Stimulated activated CD8-positive, alpha-beta memory T cell treated with anti-CD3 and anti-CD28 coated beads, Interleukin-4, amount 100 ng/mL, for 4 hours (primary cell): ENCODE measurements at regions not wholly inside any gene's neighbourhood (a gene's known extent, or its start where the extent isn't known, plus 50 kb on each side); places are given as distances from the start of the nearest gene placed in this dataset.

Experiments
- DNase-seq, 2 donors: peaks; one replicate each; pipeline ENCODE4 v3.0.0-alpha.2; 2020; ENCODE audit warnings: low read depth in 2 of 2, low spot score in 1 of 2

- no peak for DNase-seq
Observed at GRCh38 chr4:57632564-57632963, 522.4 kb upstream of the IGFBP7 start.

DNA sequence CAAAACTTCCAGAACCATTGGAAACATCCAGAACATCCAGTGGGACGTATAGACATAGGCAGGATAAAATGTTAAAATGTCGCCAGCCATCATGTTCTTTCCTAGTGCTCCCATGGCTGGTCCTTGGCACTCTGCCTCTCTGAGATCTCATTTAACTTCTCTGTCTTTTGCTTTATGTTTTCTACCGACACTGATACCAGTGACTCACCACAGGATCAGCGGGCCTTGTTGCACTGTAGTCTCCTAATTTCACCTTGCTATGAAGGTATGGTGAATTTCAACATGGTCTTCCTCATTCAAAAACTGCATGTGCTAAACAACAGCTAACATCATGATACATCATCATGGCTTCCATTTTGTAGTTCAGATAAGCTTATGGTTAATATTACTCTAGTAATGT is 521.0 kb upstream of the IGFBP7 start:
- DNase-seq, result no peak

GRCh38 chr4:57628004-57628403 is 517.8 kb upstream of the IGFBP7 start:
- no peak for DNase-seq

DNA sequence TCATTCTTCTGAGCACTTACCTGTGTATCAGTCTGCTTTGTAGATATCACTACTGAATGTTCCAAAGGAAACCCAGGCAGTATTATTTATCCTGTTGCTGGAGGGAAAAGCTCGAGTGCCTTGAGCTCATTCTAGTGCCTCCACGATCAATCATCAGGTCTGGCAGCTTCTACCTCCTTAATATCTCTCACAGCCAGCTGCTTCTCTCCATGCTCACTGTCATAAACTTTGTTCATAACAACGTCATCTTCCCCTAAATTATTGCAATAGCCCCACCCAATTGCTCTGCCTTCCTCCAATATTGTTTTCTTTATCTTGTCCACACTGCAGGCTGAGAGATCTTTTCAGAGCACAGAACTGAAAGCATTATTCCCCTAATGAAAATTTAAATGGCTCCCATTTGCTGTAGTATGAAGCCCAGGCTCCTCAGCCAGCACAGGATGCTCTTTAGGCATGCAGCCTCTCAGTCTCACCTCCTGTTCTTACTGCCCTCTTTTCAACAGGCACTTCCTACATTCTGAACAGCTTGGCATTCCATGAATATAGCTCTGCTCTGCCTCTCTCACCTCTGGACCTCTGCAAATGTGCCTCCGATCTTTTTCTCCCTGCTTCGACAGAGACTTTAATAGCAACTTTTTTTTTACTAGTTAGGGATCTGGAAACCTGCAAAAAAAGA is 504.2 kb upstream of the IGFBP7 start:
- no peak for DNase-seq

GRCh38 chr4:57612279-57612678 is 502.1 kb upstream of the IGFBP7 start:
- no peak for DNase-seq

GRCh38 chr4:57607566-57608180 is 497.5 kb upstream of the IGFBP7 start:
- DNase-seq, result no peak

GRCh38 chr4:57605376-57605775 is 495.2 kb upstream of the IGFBP7 start:
- DNase-seq, result no peak

GRCh38 chr4:57602141-57602540 is 492.0 kb upstream of the IGFBP7 start:
- no peak for DNase-seq

DNA sequence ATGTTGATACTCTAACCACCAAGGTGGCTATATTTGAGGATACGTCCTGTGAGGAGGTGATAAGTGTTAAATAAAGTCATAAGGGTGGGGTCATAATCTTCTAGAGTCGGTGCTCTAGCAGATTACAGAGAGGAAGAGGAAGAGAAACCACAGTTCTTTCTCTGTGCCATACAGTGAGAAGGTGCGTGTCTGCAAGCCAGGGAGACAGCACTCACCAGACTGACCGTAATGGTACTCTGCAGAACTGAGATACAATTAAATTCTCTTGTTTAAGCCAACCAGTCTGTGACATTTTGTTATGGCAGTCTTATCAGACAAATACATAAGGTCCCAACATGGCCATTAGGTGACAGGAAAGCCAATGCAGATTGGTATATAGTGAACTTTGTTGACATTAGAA is 480.9 kb upstream of the IGFBP7 start:
- no peak for DNase-seq

GRCh38 chr4:57588557-57588956 is 478.4 kb upstream of the IGFBP7 start:
- no peak for DNase-seq

DNA sequence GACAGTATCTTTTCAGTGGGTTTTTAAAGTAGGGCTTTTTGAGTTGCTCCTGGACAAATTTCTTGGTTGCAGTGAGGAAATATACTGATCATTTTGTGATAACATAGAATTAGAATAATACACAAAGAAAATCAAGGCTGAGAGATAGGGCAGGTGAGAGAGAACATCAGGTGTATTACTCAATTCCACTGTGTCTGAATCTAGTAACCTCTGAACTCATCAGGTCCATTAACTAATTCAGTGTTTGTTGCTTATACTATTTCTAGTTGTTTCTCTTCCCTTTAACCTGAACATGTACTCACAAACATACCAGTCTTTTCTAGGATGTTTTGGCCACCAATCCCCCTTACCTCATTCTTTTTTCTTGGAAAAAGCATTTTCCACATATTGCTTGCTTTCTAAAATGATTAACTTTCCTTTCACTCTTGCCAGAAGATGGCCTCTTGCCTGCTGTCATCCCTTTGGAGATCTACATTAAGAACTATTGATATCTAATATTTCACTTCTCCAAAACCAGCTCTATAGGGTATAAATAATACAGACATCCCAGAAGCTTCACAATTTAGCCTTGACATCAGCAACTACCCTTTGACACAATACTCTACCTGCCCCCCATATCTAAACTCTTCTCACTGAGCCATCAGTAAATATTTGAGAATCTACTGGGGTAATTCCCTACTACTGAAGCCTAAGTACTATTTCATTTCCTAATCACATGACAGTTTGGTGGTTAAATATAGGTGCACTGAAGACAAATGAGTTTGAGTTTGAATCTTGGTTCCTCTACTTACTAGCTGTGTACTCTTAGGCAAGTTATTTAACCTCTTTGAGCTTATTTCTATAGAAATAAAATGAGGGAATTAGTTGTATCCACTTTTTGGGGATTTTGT is 470.8 kb upstream of the IGFBP7 start:
- no peak for DNase-seq

DNA sequence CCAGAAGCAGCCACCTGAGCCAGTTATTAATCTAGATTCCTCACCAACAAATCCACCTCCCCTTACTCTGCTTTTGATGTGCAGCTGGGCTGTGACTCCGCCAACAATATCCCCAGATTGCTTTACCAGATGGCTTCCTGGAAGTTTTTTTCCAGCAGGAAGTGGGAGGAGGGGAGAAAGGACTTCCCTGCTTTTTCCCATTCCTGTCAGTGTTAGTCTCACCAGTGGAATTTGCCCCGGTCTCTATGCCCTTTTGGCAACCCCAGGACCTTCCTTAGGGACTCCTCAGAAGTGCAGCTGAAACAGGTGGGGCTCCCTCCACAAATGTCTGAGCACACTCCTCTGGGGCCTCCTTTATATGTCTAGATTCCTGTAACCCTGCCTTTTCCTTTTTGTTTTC is 465.2 kb upstream of the IGFBP7 start:
- no peak for DNase-seq

DNA sequence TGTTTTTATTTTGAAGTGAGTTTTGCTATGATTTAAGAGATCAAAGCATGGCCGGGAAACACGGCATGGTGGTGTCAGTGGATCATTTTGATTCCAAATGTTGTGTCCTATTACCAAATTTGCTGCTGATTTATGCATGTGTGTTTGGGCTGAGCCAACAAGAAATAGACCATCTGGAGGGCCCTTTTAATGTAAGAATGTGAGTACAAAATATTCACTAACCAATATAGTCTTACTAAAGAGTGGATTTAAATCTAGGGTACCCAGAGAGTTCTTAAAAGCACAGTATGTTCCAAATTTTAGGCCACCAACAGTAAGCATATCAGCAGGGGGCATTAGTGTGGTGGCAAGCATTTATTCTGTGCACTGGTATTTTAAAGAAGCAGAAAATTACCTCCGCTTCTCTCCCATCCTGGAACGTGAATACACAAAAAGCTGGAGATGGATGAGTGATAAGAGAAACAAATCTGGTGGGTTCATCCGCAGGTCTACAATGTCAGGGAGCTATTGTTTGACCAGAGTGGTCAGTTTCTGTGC is 444.4 kb upstream of the IGFBP7 start:
- no peak for DNase-seq

DNA sequence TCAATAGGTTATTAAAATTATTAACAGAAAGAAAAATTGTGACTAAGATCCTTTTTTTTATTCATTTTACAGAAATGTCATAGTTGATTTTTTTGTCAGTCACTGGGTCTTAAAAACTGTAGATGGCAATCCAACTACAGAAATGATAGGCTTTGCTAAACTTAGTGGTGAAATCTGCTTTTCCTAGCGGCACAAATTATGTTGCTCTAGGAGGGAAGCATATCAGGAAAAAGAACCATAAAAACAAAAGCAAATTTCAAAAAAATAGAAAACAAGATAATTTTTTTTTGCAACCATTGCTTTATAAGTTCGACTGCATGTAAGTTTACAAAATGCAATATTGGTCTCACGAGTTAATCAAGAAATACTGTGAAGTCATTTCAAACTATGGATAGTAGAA is 443.5 kb upstream of the IGFBP7 start:
- no peak for DNase-seq

- DNase-seq, result no peak
Observed at GRCh38 chr4:57550198-57550597, 440.0 kb upstream of the IGFBP7 start.

- DNase-seq, result no peak
Observed at GRCh38 chr4:57548856-57549255, 438.7 kb upstream of the IGFBP7 start.

DNA sequence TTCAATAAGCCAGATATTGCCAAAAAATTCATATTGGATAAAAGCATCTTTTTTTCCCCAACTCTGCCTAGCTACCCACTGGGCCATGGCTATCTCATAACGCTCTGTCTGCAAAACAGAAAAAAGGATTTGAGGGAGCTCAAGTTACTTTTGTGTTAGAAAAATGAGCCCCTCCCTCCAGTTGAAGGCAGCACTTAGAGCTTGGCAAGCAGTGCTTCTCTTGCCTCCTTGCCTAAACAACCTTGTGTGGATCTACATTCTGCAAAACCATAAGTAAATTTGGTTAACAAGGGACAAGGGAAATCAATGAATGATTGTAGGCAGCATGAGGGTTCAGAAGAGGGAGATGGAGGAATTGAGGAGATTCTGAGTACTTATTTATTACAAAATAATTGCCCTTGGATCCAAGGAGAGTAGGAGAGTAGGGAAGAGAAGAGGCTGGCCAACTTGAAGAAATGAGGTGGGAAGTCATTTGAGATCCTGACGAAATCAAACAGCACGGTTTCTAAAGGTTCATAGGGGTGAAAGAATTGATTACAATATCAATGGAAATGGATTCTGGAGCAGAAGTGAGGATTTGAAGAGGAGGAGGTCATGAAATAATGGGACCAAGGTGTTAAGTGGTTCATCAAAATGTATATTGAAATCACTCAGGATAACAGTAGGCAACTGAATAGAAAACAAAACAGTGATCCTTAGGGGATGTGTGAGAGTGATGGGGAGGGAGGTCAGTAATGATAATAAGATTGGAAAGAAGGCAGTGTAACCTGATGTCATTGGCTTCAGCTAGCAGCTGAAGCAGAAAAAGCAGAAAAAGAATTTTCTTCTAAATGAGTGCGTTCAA is 434.8 kb upstream of the IGFBP7 start:
- no peak for DNase-seq

- DNase-seq, result no peak
Observed at GRCh38 chr4:57504797-57505530, 394.8 kb upstream of the IGFBP7 start.

DNA sequence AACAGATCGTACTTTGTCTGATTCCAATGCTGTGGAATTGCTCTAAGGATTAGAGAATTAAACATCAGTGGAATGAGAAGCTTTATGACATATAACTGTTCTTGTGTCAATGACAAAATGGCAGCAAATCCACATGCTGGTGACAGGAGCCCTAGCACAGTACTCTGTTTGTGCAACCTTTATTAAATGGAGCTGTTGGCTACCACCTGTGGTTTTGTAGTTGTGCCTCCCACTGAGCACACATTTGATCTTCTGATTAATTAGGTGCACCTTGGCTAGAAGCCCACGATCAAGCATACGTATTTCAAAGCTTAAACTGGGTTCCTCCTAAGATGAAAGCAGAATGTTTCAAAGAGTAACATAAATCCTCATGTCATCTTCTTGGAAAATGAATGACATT is 394.0 kb upstream of the IGFBP7 start:
- DNase-seq, result no peak

DNA sequence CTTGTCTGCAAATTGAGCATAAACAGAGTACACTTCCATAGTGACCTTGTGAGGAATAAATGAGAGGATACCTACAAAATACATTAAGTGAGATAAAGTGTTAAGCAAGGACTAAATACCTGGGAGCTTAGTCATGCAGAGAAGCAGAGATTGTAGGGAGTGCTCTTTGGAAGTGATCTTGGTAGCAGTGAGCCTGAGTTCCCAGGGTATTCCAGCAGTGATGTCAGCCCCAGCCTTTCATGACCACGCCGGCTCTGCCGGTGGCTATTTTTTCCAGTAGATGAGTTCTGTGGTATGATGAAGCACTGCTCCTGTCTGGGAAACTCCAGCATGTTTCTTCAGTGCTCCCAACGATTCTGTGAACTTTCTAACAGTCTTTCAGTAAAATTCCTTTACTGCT is 391.5 kb upstream of the IGFBP7 start:
- DNase-seq, result no peak
